ENCODE measurements at regions not wholly inside any gene's neighbourhood (a gene's known extent, or its start where the extent isn't known, plus 50 kb on each side); places are given as distances from the start of the nearest gene placed in this dataset.
"Not testable (repeated sequence)": the region's sequence is repeated elsewhere in the genome, so short reads cannot be mapped to it uniquely, and the experiment has no call there.

DNA sequence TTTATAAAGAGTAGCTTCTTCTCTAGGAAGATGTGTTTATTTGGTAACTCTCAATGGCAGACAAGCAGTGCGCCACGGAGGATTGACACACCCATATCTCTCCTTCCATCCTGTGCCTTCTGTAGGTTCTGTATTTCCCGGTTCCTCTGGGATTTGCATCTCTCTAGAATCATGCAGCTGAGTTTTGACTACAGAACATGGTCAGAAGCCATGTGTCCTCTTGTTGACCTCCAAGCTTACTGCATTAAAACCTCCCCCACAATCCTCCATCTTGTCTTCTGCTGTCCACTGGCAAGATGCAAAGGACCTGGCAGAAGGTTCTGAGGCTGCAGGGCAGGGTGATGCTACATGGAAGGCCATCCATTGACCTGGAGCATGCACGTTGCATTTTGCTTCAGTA is 482.0 kb downstream of the DMRT2 start:
- Histone ChIP-seq H3K4me3 (ENCODE audit: low read depth in 1 of 2, low read length in 2 of 2) (no peak overlapping the region), H3K4me1 (ENCODE audit: insufficient read depth, low read length) (no peaks in the 10 kb centered on the region), H3K36me3 (ENCODE audit: insufficient read depth, low read length) (no peaks in the 10 kb centered on the region), H3K27ac (ENCODE audit: low read depth, low read length) (no peak overlapping the region), H3K27me3 (ENCODE audit: control insufficient read depth in 1 of 2, insufficient read depth in 2 of 2, low read length in 2 of 2) (no peaks in the 10 kb centered on the region), H3K9ac (ENCODE audit: low read length) (no peak overlapping the region), H3K9me3 (ENCODE audit: low read length) (no peaks in the 10 kb centered on the region)

DNA sequence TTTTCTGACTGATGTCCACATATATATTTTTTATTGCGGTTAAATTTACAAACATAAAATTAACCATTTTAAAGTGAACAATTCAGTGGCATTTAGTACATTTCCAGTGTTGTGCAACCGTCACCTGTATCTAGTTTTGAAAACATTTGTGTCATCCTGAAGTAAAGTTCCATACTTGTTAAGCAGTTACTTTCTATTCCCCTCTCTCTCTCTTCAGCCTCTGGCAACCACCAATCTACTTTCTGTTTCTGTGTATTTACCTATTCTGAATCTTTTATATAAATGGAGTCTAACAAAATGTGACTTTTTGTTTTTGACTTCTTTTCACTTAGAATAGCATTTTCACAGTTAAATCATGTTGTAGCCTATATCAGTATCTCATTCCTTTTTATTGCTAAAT is 480.1 kb upstream of the SMARCA2 start:
- Histone ChIP-seq H3K4me3 (ENCODE audit: low read depth in 1 of 2, low read length in 2 of 2) (no peak overlapping the region), H3K4me1 (ENCODE audit: insufficient read depth, low read length) (no peaks in the 10 kb centered on the region), H3K9ac (ENCODE audit: low read length) (no peak overlapping the region), H3K9me3 (ENCODE audit: low read length) (no peaks in the 10 kb centered on the region), H3K27ac (ENCODE audit: low read depth, low read length) (no peak overlapping the region), H3K36me3 (ENCODE audit: insufficient read depth, low read length) (no peaks in the 10 kb centered on the region), H3K27me3 (ENCODE audit: control insufficient read depth in 1 of 2, insufficient read depth in 2 of 2, low read length in 2 of 2) (no peaks in the 10 kb centered on the region)

DNA sequence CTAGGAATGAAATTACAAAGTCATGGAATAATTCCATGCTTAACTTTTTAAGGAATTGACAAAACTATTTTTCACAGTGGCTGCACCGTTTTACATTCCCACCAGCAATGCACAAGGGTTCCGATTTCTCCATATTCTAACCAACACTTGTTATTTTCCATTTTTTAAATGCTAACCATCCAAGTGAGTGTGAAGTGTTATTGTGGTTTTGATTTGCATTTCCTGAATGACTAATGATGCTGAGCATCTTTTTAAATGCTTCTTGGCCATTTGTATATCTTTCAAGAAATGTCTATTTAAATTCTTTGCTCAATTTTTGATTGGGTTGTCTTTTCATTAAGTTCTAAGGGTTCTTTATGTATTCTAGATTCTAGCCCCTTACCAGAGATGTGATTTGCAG is 479.5 kb upstream of the SMARCA2 start:
- Histone ChIP-seq H3K36me3 (ENCODE audit: insufficient read depth, low read length) (no peaks in the 10 kb centered on the region), H3K9ac (ENCODE audit: low read length) (no peak overlapping the region), H3K27ac (ENCODE audit: low read depth, low read length) (no peak overlapping the region), H3K9me3 (ENCODE audit: low read length) (no peaks in the 10 kb centered on the region), H3K27me3 (ENCODE audit: control insufficient read depth in 1 of 2, insufficient read depth in 2 of 2, low read length in 2 of 2) (no peaks in the 10 kb centered on the region), H3K4me1 (ENCODE audit: insufficient read depth, low read length) (no peaks in the 10 kb centered on the region), H3K4me3 (ENCODE audit: low read depth in 1 of 2, low read length in 2 of 2) (no peak overlapping the region)

DNA sequence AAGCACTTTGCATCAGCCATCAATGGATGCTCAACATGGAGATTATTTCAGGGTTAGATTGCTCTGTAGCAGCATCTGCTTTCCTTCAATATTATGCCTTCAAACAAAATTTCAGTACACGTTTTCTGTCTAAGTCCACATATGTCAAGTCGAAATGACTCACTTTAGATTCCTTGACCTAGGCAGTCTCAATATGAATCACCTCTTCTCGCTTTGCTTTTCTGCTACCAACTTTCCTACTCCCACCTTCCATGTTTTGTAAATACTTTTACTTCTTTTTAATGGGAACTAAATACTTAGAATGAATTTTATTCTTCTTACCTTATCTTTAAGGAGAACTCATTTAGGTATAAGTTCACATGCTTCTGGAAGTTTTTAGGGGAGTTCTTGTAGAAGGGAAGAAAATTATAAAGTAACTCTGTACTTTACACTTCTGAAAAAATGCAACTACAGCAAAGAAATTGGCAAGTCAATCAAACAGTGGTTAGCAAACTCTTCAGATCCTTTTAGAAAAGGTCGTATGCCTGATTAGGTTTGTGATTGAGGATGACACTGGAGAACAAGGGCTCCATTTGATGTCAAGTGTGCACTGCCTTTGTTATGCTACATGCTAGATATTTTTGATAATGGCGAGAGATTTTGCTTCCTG is 478.5 kb upstream of the SMARCA2 start:
- Histone ChIP-seq H3K27me3 (ENCODE audit: control insufficient read depth in 1 of 2, insufficient read depth in 2 of 2, low read length in 2 of 2) (no peaks in the 10 kb centered on the region), H3K9me3 (ENCODE audit: low read length) (no peaks in the 10 kb centered on the region), H3K27ac (ENCODE audit: low read depth, low read length) (no peak overlapping the region), H3K4me1 (ENCODE audit: insufficient read depth, low read length) (no peaks in the 10 kb centered on the region), H3K4me3 (ENCODE audit: low read depth in 1 of 2, low read length in 2 of 2) (no peak overlapping the region), H3K9ac (ENCODE audit: low read length) (no peak overlapping the region), H3K36me3 (ENCODE audit: insufficient read depth, low read length) (no peaks in the 10 kb centered on the region)

DNA sequence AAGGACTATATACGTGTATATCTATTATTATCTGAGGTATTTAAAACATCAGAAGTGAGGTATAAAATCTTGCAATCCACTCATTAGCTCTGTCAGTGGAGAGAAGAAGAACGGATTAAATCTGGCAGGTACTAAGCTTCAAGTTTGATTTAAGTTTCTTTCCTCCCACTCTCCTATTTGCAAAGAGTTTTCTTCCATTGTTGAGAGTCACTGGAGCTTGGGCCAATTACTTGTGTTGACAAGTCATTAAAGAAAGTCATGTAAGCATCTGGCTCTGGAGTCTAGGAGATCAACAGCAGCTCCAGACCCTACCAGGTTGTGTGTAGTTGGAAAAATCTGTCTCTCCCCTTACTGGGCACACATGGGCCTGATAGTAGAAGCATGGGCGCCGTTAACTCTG is 476.8 kb upstream of the SMARCA2 start:
- Histone ChIP-seq H3K9me3 (ENCODE audit: low read length) (no peaks in the 10 kb centered on the region), H3K4me3 (ENCODE audit: low read depth in 1 of 2, low read length in 2 of 2) (no peak overlapping the region), H3K9ac (ENCODE audit: low read length) (no peak overlapping the region), H3K36me3 (ENCODE audit: insufficient read depth, low read length) (no peaks in the 10 kb centered on the region), H3K27ac (ENCODE audit: low read depth, low read length) (no peak overlapping the region), H3K4me1 (ENCODE audit: insufficient read depth, low read length) (no peaks in the 10 kb centered on the region), H3K27me3 (ENCODE audit: control insufficient read depth in 1 of 2, insufficient read depth in 2 of 2, low read length in 2 of 2) (no peaks in the 10 kb centered on the region)

DNA sequence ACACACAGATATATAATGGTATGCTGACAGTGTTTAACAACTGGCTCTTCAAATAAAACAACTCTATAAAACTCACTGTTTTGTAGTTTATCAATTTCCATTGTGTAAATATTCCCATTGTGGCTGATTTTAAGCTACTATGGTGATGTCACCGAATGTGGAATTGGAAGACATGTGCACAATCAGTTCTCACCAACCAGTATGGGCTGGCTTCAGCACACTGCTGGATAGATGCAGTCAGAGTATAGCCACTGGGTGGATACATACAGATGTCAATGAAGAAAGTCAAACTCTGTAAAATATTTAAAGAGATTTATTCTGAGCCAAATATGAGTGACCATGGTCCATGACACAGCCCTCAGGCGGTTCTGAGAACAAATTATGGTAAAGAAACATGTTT is 475.9 kb upstream of the SMARCA2 start:
- Histone ChIP-seq H3K9ac (ENCODE audit: low read length) (no peak overlapping the region), H3K9me3 (ENCODE audit: low read length) (no peaks in the 10 kb centered on the region), H3K4me3 (ENCODE audit: low read depth in 1 of 2, low read length in 2 of 2) (no peak overlapping the region), H3K36me3 (ENCODE audit: insufficient read depth, low read length) (no peaks in the 10 kb centered on the region), H3K27me3 (ENCODE audit: control insufficient read depth in 1 of 2, insufficient read depth in 2 of 2, low read length in 2 of 2) (no peaks in the 10 kb centered on the region), H3K27ac (ENCODE audit: low read depth, low read length) (no peak overlapping the region), H3K4me1 (ENCODE audit: insufficient read depth, low read length) (no peaks in the 10 kb centered on the region)

DNA sequence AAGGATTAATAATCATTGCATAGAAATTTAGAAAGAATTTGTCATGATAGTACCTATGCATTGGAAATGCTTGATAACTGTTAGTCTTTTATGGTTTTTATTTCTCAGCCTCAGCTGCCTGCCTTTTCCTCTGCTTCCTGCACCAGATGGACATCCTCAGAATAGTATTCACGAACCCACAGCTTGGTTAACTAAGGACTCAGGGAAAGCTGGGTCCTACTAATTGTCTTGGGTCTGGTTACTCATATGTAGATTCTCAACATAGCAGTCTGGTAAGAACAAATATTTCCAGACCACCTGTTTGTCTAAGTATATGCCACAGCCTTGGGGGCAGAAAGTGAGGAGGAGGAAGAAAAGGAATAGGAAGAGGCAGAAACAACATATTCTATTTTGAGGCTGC is 464.5 kb upstream of the SMARCA2 start:
- no peak overlapping the region for H3K9ac ChIP-seq (ENCODE audit: low read length)
- no peak overlapping the region for H3K4me3 ChIP-seq (ENCODE audit: low read depth in 1 of 2, low read length in 2 of 2)
- no peaks in the 10 kb centered on the region for H3K9me3 ChIP-seq (ENCODE audit: low read length)
- no peaks in the 10 kb centered on the region for H3K27me3 ChIP-seq (ENCODE audit: control insufficient read depth in 1 of 2, insufficient read depth in 2 of 2, low read length in 2 of 2)
- no peaks in the 10 kb centered on the region for H3K36me3 ChIP-seq (ENCODE audit: insufficient read depth, low read length)
- H3K4me1 ChIP-seq (ENCODE audit: insufficient read depth, low read length), result no peaks in the 10 kb centered on the region
- H3K27ac ChIP-seq (ENCODE audit: low read depth, low read length), result no peak overlapping the region

DNA sequence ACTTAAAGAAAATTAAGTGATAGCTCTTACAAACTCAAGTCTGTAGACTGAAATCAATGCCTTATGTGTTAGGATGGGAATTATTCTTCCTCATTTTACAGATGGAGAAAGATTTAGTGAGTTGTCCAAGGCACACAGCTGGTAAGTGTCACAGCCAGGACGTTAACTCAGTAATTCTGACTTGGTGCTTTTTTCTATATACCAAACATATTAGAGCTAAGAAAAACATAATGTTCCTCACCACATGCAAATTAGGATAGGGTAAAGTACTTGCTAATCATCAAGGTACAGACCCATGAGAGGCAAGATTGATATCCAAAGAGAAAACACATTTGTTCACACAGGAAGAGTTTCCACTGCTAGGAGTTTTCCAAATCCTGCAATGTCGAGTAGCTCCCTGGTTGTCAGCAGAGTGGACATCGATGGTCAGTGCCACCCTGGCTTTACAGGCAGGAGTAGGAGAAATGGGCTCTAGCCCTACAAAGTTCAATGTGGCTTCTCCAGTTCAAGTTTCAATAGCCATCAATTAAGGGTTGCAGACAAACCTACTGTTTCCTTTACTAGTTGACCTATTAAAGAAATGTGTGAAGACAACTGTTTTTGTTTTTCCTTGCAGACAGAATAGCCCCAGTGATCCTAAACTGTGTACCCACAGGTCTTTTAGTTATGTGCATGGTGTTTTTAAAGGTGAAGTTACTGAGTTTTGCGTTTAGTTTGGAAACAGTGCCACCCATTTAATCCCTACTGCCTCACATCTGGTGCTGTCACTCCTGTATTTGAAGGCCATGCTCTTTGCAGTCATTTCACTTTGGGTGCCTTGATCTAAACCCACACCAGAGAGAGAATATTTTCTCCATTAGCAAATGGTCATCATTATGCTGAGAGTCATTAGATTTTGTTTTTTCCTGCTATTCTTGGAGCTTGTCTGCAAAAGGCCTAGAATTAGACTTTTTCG is 460.8 kb upstream of the SMARCA2 start:
- H3K4me1 ChIP-seq (ENCODE audit: insufficient read depth, low read length), result no peaks in the 10 kb centered on the region
- H3K27me3 ChIP-seq (ENCODE audit: control insufficient read depth in 1 of 2, insufficient read depth in 2 of 2, low read length in 2 of 2), result no peaks in the 10 kb centered on the region
- H3K9me3 ChIP-seq (ENCODE audit: low read length), result no peaks in the 10 kb centered on the region
- H3K4me3 ChIP-seq (ENCODE audit: low read depth in 1 of 2, low read length in 2 of 2), result no peak overlapping the region
- no peak overlapping the region for H3K9ac ChIP-seq (ENCODE audit: low read length)
- no peaks in the 10 kb centered on the region for H3K36me3 ChIP-seq (ENCODE audit: insufficient read depth, low read length)
- no peak overlapping the region for H3K27ac ChIP-seq (ENCODE audit: low read depth, low read length)

DNA sequence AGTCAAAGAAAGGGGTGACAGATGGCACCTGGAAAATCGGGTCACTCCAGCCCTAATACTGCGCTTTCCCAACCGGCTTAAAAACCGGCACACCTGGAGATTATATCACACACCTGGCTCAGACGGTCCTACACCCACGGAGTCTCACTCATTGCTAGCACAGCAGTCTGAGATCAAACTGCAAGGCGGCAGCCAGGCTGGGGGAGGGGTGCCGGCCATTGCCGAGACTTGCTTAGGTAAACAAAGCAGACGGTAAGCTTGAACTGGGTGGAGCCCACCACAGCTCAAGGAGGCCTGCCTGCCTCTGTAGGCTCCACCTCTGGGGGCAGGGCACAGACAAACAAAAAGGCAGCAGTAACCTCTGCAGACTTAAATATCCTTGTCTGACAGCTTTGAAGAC is 456.5 kb upstream of the SMARCA2 start:
- not testable (repeated sequence) for H3K4me1 ChIP-seq (ENCODE audit: insufficient read depth, low read length); H3K27me3 ChIP-seq (ENCODE audit: control insufficient read depth in 1 of 2, insufficient read depth in 2 of 2, low read length in 2 of 2); H3K9me3 ChIP-seq (ENCODE audit: low read length); H3K36me3 ChIP-seq (ENCODE audit: insufficient read depth, low read length); H3K9ac ChIP-seq (ENCODE audit: low read length); H3K27ac ChIP-seq (ENCODE audit: low read depth, low read length); H3K4me3 ChIP-seq (ENCODE audit: low read depth in 1 of 2, low read length in 2 of 2)

DNA sequence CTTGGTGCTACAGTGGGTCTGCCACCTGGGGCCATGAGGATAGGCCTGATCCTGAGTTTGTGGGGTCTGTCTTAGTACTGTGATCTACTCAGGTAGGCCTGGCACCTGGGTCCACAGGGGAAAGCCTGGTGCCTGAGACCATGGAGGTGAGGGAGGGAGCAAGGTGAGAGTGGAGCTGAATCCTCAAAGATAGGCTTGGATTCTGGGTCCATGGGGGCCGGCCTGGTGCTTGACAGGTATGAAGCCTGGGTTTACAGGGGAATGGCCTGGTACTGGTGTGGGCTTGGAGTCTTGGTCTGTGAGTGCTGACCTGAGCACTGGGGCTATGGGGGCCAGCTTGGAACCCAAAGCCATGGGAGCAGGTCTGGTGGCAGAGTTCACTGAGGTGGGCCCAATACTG is 439.2 kb upstream of the SMARCA2 start:
- Histone ChIP-seq H3K36me3 (ENCODE audit: insufficient read depth, low read length) (no peaks in the 10 kb centered on the region), H3K9ac (ENCODE audit: low read length) (no peak overlapping the region), H3K27ac (ENCODE audit: low read depth, low read length) (no peak overlapping the region), H3K9me3 (ENCODE audit: low read length) (no peaks in the 10 kb centered on the region), H3K4me3 (ENCODE audit: low read depth in 1 of 2, low read length in 2 of 2) (peak overlapping the region in 1 of 2 donors; percentile 14), H3K27me3 (ENCODE audit: control insufficient read depth in 1 of 2, insufficient read depth in 2 of 2, low read length in 2 of 2) (no peaks in the 10 kb centered on the region), H3K4me1 (ENCODE audit: insufficient read depth, low read length) (no peaks in the 10 kb centered on the region)

DNA sequence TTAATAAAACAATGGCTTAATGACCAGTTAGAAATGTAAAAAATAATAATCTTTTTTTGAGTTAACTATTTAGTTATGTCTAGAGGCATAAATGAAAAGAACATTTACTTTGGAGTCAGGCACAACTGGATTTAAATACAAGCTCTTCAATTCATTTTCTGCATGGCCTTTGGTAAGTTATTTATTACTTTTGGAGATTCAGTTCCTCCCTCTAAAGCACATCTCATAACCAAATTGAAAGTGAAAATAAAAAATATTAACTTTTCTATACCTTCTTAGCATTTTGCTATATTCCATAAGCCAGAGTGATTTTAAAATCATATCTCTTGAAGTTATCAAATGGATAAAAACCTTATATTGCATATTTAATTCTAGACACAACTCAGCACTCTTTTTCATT is 434.9 kb upstream of the SMARCA2 start:
- Histone ChIP-seq H3K4me3 (ENCODE audit: low read depth in 1 of 2, low read length in 2 of 2) (no peak overlapping the region), H3K27ac (ENCODE audit: low read depth, low read length) (no peak overlapping the region), H3K36me3 (ENCODE audit: insufficient read depth, low read length) (no peaks in the 10 kb centered on the region), H3K9ac (ENCODE audit: low read length) (no peak overlapping the region), H3K9me3 (ENCODE audit: low read length) (no peaks in the 10 kb centered on the region), H3K27me3 (ENCODE audit: control insufficient read depth in 1 of 2, insufficient read depth in 2 of 2, low read length in 2 of 2) (no peaks in the 10 kb centered on the region), H3K4me1 (ENCODE audit: insufficient read depth, low read length) (no peaks in the 10 kb centered on the region)

DNA sequence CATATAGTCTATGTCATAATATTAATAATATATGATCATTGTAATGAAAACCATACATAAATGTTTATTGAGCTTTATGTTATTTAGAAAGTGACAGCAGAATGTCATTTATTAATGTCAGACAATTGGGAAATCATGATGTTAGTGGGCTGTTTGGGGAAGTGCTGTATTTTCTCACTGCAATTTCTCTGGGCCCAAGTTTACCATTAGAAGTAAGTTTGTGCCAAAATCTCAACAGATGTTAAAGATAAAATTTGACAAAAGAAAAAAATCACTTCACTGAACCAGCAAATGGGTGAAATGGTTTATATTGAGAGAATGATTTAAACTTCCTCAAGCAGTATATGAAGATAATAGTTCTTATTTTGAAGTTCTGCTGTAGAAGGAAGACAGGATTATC is 433.2 kb upstream of the SMARCA2 start:
- no peaks in the 10 kb centered on the region for H3K4me1 ChIP-seq (ENCODE audit: insufficient read depth, low read length)
- H3K9ac ChIP-seq (ENCODE audit: low read length), result no peak overlapping the region
- no peak overlapping the region for H3K4me3 ChIP-seq (ENCODE audit: low read depth in 1 of 2, low read length in 2 of 2)
- H3K36me3 ChIP-seq (ENCODE audit: insufficient read depth, low read length), result no peaks in the 10 kb centered on the region
- H3K9me3 ChIP-seq (ENCODE audit: low read length), result no peaks in the 10 kb centered on the region
- H3K27ac ChIP-seq (ENCODE audit: low read depth, low read length), result no peak overlapping the region
- no peaks in the 10 kb centered on the region for H3K27me3 ChIP-seq (ENCODE audit: control insufficient read depth in 1 of 2, insufficient read depth in 2 of 2, low read length in 2 of 2)

Measured in muscle layer of colon (tissue), 2 donors.